Large intestine (tissue), 3 donors: ENCODE measurements at regions not wholly inside any gene's neighbourhood (a gene's known extent, or its start where the extent isn't known, plus 50 kb on each side); places are given as distances from the start of the nearest gene placed in this dataset.

Experiments used
- DNase-seq, 2 donors: peaks; one replicate each; pipeline versions ENCODE4 v3.0.0 to v3.0.0-alpha.2; 2013
- H3K27ac ChIP-seq: one replicate; pipeline ENCODE4 v1.5.1; 2013; ENCODE audit warnings: low read length
- H3K27me3 ChIP-seq: 2 replicates; pipeline ENCODE4 v1.6.1; 2013; ENCODE audit warnings: low read length; ENCODE audit not compliant: control insufficient read depth, insufficient read depth
- H3K36me3 ChIP-seq: 2 replicates; pipeline ENCODE4 v1.6.1; 2013; ENCODE audit warnings: low read length; ENCODE audit not compliant: control insufficient read depth, insufficient read depth
- H3K4me1 ChIP-seq: one replicate; pipeline ENCODE4 v1.6.1; 2013; ENCODE audit warnings: low read length; ENCODE audit not compliant: control insufficient read depth, insufficient read depth
- H3K4me3 ChIP-seq: one replicate; pipeline ENCODE4 v1.5.1; 2013; ENCODE audit warnings: low read length
- H3K9me3 ChIP-seq: one replicate; pipeline ENCODE4 v1.6.1; 2013; ENCODE audit warnings: mild to moderate bottlenecking, low read depth, low read length, moderate library complexity; ENCODE audit not compliant: control insufficient read depth
- WGBS: methylation state at CpG from one replicate; pipeline ENCODE4 v1.1.5; 2013; ENCODE audit warnings: low lambda C conversion rate; ENCODE audit not compliant: insufficient coverage; 5-methylcytosine and 5-hydroxymethylcytosine counted together

DNA sequence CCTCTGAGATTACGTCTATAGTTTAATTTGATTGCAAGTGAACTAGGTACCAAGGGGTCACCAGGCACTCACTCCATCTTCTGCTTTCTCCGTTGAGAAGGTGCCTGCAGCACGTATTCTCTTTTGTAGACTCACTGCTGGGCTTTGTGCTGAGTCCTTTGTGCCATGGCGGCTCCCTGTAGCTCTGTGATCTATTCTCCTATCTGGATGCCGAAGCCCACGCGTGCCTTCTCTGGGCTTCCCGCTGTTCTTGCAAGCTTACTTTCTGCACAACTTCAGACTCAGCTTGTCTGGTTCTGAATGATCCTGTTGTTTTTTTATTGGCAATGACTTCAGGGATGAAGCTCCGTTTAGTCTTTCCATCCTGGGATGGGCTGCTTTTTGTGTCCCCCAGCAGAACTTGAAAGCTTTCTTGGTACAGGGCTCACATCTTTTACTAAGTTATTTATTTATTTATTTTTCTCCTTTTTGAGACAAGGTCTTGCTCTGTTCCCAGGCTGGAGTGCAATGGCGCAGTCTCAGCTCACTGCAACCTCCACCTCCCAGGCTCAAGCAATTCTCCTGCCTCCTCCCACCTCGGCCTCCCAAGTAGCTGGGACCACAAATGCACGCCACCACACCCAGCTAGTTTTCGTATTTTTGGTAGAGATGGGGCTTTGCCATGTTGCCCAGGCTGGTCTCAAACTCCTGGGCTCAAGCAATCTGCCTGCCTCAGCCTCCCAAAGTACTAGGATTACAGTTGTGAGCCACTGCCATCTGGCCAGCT is 100.9 kb upstream of the NKX1-1 start:
- WGBS = 83% methylated on average over 2 of the region's 13 CpGs

DNA sequence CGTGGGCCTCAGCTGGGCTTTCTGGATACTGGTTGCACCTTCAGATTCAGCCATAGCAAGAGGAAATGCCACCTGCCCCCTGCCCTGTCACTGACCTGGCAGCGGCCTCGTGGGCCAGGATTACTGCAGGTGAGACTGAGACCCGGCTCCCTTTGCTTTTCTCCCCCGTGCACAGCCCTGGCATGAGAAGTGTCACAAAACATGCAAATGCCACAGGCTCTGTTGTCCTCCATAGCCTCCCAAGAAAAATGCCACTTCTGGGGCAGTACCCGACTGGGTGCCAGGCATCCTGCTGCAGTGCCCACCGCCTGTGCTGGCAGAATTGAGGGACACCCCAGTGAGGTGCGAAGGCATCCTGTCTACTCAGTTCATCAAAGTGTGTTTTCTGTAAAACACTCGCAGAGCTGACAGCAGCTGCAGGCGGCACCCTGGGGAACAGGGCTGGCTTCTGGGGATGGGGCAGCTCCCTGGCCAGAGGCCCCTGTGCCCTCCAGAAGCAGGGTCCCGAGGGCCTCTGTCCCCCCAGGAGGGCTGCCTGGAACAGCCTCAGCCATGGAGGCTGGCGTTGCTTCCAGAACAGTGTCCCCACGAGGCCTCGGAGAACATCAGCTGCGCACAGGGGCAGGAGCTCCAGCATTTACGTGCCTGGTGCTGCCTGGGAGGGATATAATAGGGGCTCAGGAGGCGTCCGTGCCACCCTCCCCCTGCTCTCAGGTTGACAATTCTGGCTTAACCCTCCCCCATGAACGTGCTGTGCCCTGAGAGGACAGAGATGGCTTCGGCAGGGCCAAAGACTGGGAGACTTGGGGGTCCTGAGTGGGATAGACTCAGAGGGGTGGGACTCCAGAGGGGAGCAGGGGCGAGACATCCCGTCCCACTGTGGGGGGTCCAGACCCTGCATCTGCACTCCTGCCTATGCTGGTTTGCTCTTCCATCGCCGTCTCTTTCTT is 99.5 kb upstream of the NKX1-1 start:
- 37% methylated on average over 2 of the region's 24 CpGs for WGBS
- Histone ChIP-seq H3K36me3 (no peaks in the 10 kb centered on the region), H3K4me3 (no peak overlapping the region), H3K27me3 (peaks cover 24% of the 10 kb centered on the region), H3K9me3 (peaks cover under 1% of the 10 kb centered on the region), H3K4me1 (no peaks in the 10 kb centered on the region), H3K27ac (no peak overlapping the region)
- no peak for DNase-seq

More for the DNA sequence above, 100.9 kb upstream of the NKX1-1 start:
- peaks cover 11% of the 10 kb centered on the region for H3K9me3 ChIP-seq
- H3K4me1 ChIP-seq = no peaks in the 10 kb centered on the region
- no peak overlapping the region for H3K4me3 ChIP-seq
- no peak for DNase-seq
- peaks cover 35% of the 10 kb centered on the region for H3K27me3 ChIP-seq
- H3K27ac ChIP-seq = no peak overlapping the region
- H3K36me3 ChIP-seq = no peaks in the 10 kb centered on the region

DNA sequence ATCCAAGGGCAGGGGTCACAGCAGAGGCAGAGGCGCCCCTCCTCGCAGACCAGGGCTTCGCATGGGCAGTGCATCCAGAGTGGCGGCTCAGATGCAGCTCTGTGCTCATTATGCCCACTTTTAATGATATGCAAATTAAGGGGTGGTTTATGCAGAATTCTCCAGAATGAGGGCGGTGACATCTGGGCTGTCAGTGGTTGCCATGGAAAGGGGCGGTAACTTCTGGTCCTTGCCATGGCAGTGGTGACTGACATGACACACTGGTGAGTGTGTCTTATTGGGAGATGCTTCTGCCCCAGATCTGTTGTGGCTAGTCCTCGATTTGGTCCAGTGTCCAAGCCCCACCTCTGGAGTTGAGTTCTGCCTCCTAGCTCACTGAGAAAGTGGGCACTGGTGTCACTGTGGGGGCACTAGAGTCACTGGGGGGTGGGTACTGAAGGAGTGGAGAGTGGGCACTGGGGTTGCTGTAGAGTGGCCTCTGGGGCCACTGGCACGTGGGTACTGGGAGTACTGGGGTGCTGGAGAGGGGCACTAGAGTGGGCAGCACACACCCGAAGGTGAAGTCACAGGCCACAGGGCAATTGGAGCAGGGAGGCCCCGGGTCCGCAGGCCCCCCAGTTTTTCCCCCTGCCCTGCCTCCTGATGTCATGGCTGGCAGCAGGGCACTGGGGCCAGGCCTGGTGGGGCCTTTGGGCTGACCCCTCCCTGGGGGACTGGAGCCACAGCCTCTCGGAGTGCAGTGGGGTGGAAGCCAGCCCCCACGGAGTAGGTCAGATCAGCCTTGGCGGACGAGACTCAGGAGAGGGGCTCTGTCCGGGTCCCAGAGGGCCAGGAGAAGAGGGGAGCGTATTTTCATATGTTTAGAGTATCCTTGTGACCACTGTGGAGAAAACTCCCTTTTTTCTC is 98.6 kb upstream of the NKX1-1 start:
- Histone ChIP-seq H3K27me3 (peaks cover 23% of the 10 kb centered on the region), H3K9me3 (no peaks in the 10 kb centered on the region), H3K4me1 (no peaks in the 10 kb centered on the region), H3K4me3 (no peak overlapping the region), H3K27ac (no peak overlapping the region), H3K36me3 (no peaks in the 10 kb centered on the region)
- no CpG with 5 or more reads among the region's 17 CpGs for WGBS
- no peak for DNase-seq

- H3K4me3 ChIP-seq = no peak overlapping the region
- H3K36me3 ChIP-seq = no peaks in the 10 kb centered on the region
- H3K27ac ChIP-seq = no peak overlapping the region
- H3K27me3 ChIP-seq = peaks cover 20% of the 10 kb centered on the region
- no CpG with 5 or more reads among the region's 37 CpGs for WGBS
- H3K4me1 ChIP-seq = no peaks in the 10 kb centered on the region
- DNase-seq = no peak
- H3K9me3 ChIP-seq = no peaks in the 10 kb centered on the region
Measured at GRCh38 chr4:1503583-1504471, 97.6 kb upstream of the NKX1-1 start.

DNA sequence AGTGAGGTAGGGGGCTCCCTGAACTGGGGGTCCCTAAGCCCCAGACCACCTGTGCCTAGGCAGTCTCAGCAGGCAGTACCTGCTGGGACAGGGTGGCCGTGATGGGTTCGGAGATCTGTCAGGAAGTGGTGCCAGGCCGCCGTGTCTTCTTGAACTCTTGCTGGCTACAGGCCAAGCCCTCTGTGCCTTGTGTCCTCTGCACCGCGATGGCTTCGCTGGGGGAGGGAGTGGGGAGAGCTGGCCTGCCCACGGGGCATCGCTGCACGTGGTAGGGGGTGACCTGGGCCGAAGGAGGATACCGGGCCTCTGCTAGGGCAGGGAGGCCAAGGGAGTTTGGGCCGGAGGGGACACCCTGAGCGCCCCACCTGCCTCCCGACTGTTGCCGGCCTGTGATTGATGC is 96.7 kb upstream of the NKX1-1 start:
- WGBS = no CpG with 5 or more reads among the region's 16 CpGs
- peaks cover 13% of the 10 kb centered on the region for H3K27me3 ChIP-seq
- H3K36me3 ChIP-seq = no peaks in the 10 kb centered on the region
- DNase-seq = no peak
- no peak overlapping the region for H3K27ac ChIP-seq
- H3K4me3 ChIP-seq = no peak overlapping the region
- H3K4me1 ChIP-seq = no peaks in the 10 kb centered on the region
- H3K9me3 ChIP-seq = no peaks in the 10 kb centered on the region

GRCh38 chr4:1502501-1502886 is 96.3 kb upstream of the NKX1-1 start:
- DNase-seq = no peak
- H3K4me1 ChIP-seq = no peaks in the 10 kb centered on the region

DNA sequence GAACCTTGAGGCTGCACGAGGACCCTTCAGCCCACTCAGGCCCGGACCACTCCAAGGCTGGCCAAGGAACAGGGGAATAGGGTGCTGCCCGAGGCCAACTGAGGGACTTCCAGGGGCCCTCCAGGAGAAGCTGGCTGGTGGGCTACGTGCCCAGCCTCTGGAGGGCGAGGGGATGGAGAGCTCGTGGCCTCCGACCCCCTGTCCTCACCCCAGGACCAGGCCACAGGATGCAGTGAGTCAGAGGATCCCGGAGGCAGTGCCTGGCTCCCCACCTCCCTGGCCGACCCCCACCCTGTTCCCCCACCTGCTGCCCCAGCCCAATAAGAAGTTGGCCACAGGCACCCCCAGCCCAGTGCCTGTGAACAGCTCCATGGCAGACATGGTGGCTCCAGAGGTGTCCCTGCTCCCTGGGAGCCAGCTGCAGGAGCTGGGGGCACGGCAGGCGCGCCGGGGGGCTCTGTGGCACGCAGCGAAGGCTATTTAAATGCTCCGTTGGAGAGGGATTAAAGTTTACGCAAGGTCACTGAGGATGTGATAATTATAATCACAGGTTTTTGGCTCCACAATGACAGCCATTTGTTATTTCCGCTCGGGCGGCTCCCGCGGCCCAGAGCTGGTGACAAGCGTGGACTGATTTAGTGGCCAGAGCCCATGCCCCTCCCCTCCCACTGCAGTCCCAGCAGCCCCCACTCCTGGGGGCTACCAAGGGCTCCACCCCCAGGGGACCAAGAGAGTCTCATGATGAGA is 95.7 kb upstream of the NKX1-1 start:
- Histone ChIP-seq H3K27me3 (peaks cover 6% of the 10 kb centered on the region), H3K4me1 (no peaks in the 10 kb centered on the region), H3K4me3 (no peak overlapping the region), H3K36me3 (no peaks in the 10 kb centered on the region), H3K27ac (no peak overlapping the region), H3K9me3 (peaks cover 4% of the 10 kb centered on the region)
- DNase-seq = no peak
- WGBS = no CpG with 5 or more reads among the region's 23 CpGs

More at GRCh38 chr4:1502501-1502886, 96.3 kb upstream of the NKX1-1 start:
- Histone ChIP-seq H3K27me3 (peaks cover 9% of the 10 kb centered on the region), H3K36me3 (no peaks in the 10 kb centered on the region), H3K9me3 (no peaks in the 10 kb centered on the region), H3K27ac (no peak overlapping the region), H3K4me3 (no peak overlapping the region)
- 100% methylated on average over 1 of the region's 16 CpGs for WGBS

DNA sequence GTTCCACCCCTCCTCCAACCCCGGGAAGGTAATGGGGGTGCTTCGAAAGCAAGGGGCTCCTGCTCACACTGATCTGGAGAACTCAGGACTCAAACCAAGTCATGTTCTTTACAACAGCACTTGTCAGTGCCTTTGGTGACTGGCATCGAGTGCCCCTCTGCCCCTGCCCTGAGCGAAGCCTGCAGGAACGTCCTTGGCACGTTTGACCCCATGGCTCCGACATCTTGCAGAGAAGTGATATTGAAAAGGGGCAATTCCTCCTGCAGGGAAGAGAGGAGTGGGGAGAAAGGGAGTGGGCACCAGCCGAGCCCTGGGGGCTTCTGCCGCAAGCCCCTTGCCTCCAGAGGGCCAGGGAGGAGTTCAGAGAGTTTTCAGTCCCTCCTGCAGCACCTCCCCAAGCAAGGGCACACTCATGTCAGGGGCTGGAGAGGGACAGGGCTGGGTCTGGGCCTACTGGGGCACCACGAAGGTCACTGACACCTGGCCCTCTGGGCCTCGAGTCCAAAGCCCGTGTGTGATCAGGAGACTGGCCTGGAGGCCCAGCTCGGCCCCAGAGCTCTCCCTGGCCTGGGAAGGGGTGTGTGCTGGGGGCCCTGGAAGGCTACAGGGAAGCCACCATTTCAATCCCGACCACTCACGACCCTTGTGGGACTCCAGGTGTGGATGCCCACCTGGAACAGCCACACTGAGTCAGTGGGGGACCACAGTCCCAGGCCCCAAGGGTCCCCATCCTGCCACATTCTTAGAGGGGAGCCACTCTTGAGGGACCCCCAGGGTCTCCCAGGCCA is 94.9 kb upstream of the NKX1-1 start:
- WGBS = no CpG with 5 or more reads among the region's 15 CpGs
- Histone ChIP-seq H3K4me1 (no peaks in the 10 kb centered on the region), H3K27me3 (peaks cover 3% of the 10 kb centered on the region), H3K36me3 (no peaks in the 10 kb centered on the region), H3K9me3 (peaks cover 5% of the 10 kb centered on the region), H3K27ac (no peak overlapping the region), H3K4me3 (no peak overlapping the region)
- no peak for DNase-seq
